HCT116 (cell line): ENCODE measurements at regions not wholly inside any gene's neighbourhood (a gene's known extent, or its start where the extent isn't known, plus 50 kb on each side); places are given as distances from the start of the nearest gene placed in this dataset.
A peak's percentile ranks its signal among the peaks of the same experiment; 100 is the strongest.

Experiments used
- ATAC-seq: fragments of 200-7000 bp; cut with Tn5 transposase; 2 replicates; pipeline ENCODE4 v1.9.1; 2020; ENCODE audit warnings: mild to moderate bottlenecking, moderate library complexity
- BruUV-seq: library from RNA; stranded (reverse); fragments of 400-500 nt; replicated peaks from 2 replicates; lab custom pipeline; 2021; lab: Mats Ljungman, UMichigan
- CTCF ChIA-PET: fragments of 300-600 bp; sonication (Branson Sonifier 250); formaldehyde crosslinking; loops from one replicate; lab custom pipeline; 2021; ENCODE audit warnings: antibody characterized with exemption; lab: Charles Lee
- POLR2A ChIA-PET: fragments of 300-600, 350-600 bp; sonication (Branson Sonifier 250); formaldehyde crosslinking; loops from one replicate; lab custom pipeline; 2021; ENCODE audit warnings: antibody characterized with exemption; lab: Charles Lee
- RAD21 ChIA-PET, 2 experiments: fragments of 300-600 bp; sonication (Branson Sonifier 250); formaldehyde crosslinking; loops; one replicate each; lab custom pipeline; 2023; ENCODE audit warnings: low total read pairs in 2 of 2; ENCODE audit not compliant: uncharacterized antibody in 2 of 2, unreplicated experiment in 2 of 2, low non-redundant PET in 1 of 2; lab: Charles Lee
- DNase-seq: peaks from one replicate; pipeline ENCODE4 v3.0.0-alpha.2; 2010; ENCODE audit warnings: low read depth, low spot score
- H2AFZ ChIP-seq: fragments of 200-600 bp; shearing (Covaris generic), sonication (generic); 2 replicates; pipeline ENCODE4 v1.6.1; 2017; ENCODE audit warnings: low read depth, mixed run types, mixed read lengths, antibody characterized with exemption, low read length; ENCODE audit not compliant: poor library complexity, severe bottlenecking
- H3K27ac ChIP-seq: 2 replicates; pipeline ENCODE4 v1.5.1; 2012; ENCODE audit warnings: low read depth, low read length
- H3K27me3 ChIP-seq: fragments of 200-600 bp; sonication (generic); 2 replicates; pipeline ENCODE4 v1.6.1; 2016; ENCODE audit warnings: mixed run types, low read length, mixed read lengths; ENCODE audit not compliant: insufficient read depth
- H3K36me3 ChIP-seq, 2 experiments: fragments of 200-500 bp in 1 of 2; fragments of 200-600 bp in 1 of 2; sonication (Bioruptor generic) in 1 of 2; sonication (generic) in 1 of 2; 2 replicates each; pipeline versions ENCODE4 v1.5.1 to v1.6.1; 2014 to 2016; ENCODE audit warnings: low read length in 2 of 2, inconsistent platforms in 1 of 2, mixed read lengths in 1 of 2, mixed run types in 1 of 2; ENCODE audit not compliant: insufficient read depth in 2 of 2, control insufficient read depth in 1 of 2
- H3K4me1 ChIP-seq, 2 experiments: fragments of 200-600 bp in 1 of 2; sonication (generic) in 1 of 2; 2 replicates each; pipeline versions ENCODE4 v1.5.1 to v1.6.1; 2012 to 2017; ENCODE audit warnings: low read length in 2 of 2, inconsistent platforms in 1 of 2, mild to moderate bottlenecking in 1 of 2, mixed read lengths in 1 of 2, mixed run types in 1 of 2, moderate library complexity in 1 of 2; ENCODE audit not compliant: insufficient read depth in 2 of 2, control insufficient read depth in 1 of 2
- H3K4me2 ChIP-seq: fragments of 200-600 bp; sonication (generic); 2 replicates; pipeline ENCODE4 v1.6.1; 2017; ENCODE audit warnings: mixed run types, low read length, mixed read lengths
- H3K4me3 ChIP-seq, 2 experiments: fragments of 200-600 bp in 1 of 2; sonication (generic) in 1 of 2; replicated peaks in 1 of 2; 2 replicates each; pipeline ENCODE4 v1.5.1; 2011 to 2016; ENCODE audit warnings: low read length in 2 of 2, control low read depth in 1 of 2, low read depth in 1 of 2, mild to moderate bottlenecking in 1 of 2, mixed read lengths in 1 of 2, mixed run types in 1 of 2
- H3K79me2 ChIP-seq: fragments of 200-600 bp; sonication (generic); 2 replicates; pipeline ENCODE4 v1.6.1; 2017; ENCODE audit warnings: mild to moderate bottlenecking, mixed run types, low read length, moderate library complexity, mixed read lengths; ENCODE audit not compliant: insufficient read depth
- H3K9ac ChIP-seq: fragments of 200-600 bp; sonication (generic); 2 replicates; pipeline ENCODE4 v1.6.1; 2016; ENCODE audit warnings: low read length, mixed read lengths
- H3K9me2 ChIP-seq: fragments of 200-600 bp; sonication (generic), shearing (Covaris generic); 2 replicates; pipeline ENCODE4 v1.6.1; 2017; ENCODE audit warnings: mixed run types, mild to moderate bottlenecking, moderate library complexity; ENCODE audit not compliant: insufficient read depth
- H3K9me3 ChIP-seq, 2 experiments: fragments of 200-500 bp in 1 of 2; fragments of 200-600 bp in 1 of 2; sonication (Bioruptor generic) in 1 of 2; sonication (generic) in 1 of 2; 2 replicates each; pipeline ENCODE4 v1.6.1; 2014 to 2017; ENCODE audit warnings: low read length in 2 of 2, mixed read lengths in 2 of 2, inconsistent platforms in 1 of 2, low read depth in 1 of 2, mild to moderate bottlenecking in 1 of 2, mixed run types in 1 of 2, moderate library complexity in 1 of 2; ENCODE audit not compliant: control insufficient read depth in 1 of 2, insufficient read depth in 1 of 2
- H4K20me1 ChIP-seq: fragments of 200-600 bp; sonication (generic), shearing (Covaris generic); 2 replicates; pipeline ENCODE4 v1.6.1; 2017; ENCODE audit warnings: mixed run types, mild to moderate bottlenecking, moderate library complexity; ENCODE audit not compliant: insufficient read depth
- CBX3 ChIP-seq: IDR thresholded peaks from 2 replicates; pipeline ENCODE4 v1.6.1; 2012; ENCODE audit warnings: low read depth
- CEBPB ChIP-seq: IDR thresholded peaks from 2 replicates; pipeline ENCODE4 v1.6.1; 2012; ENCODE audit warnings: low read depth
- EZH2 ChIP-seq: fragments of 200-600 bp; sonication (generic); IDR thresholded peaks from 2 replicates; pipeline ENCODE4 v1.6.1; 2017; ENCODE audit warnings: antibody characterized with exemption, mixed run types
- EZH2phosphoT487 ChIP-seq: fragments of 200-600 bp; IDR thresholded peaks from 2 replicates; pipeline ENCODE4 v1.6.1; 2018; ENCODE audit warnings: antibody characterized with exemption, borderline replicate concordance
- FOSL1 ChIP-seq: IDR thresholded peaks from 2 replicates; pipeline ENCODE4 v1.6.1; 2012; ENCODE audit warnings: low read depth
- JUND ChIP-seq: IDR thresholded peaks from 2 replicates; pipeline ENCODE4 v1.6.1; 2012
- POLR2A ChIP-seq: IDR thresholded peaks from 2 replicates; pipeline ENCODE4 v1.7.0; 2011; ENCODE audit warnings: borderline replicate concordance; ENCODE audit not compliant: insufficient read depth, insufficient read length; ENCODE audit errors: extremely low read depth
- POLR2AphosphoS5 ChIP-seq: IDR thresholded peaks from 2 replicates; pipeline ENCODE4 v1.6.1; 2011; ENCODE audit warnings: mild to moderate bottlenecking, low read depth, low read length, moderate library complexity
- RAD21 ChIP-seq: IDR thresholded peaks from 2 replicates; pipeline ENCODE4 v1.6.1; 2012; ENCODE audit warnings: low read depth, mild to moderate bottlenecking
- REST ChIP-seq: IDR thresholded peaks from 2 replicates; pipeline ENCODE4 v1.6.1; 2012; ENCODE audit warnings: low read depth
- SIN3A ChIP-seq: IDR thresholded peaks from 2 replicates; pipeline ENCODE4 v1.6.1; 2012; ENCODE audit warnings: low read depth
- SP1 ChIP-seq: IDR thresholded peaks from 2 replicates; pipeline ENCODE4 v1.6.1; 2012; ENCODE audit warnings: low read depth
- TCF7L2 ChIP-seq: IDR thresholded peaks from 2 replicates; pipeline ENCODE4 v1.7.0; 2011; ENCODE audit warnings: borderline replicate concordance, inconsistent platforms; ENCODE audit not compliant: insufficient read depth, insufficient read length; ENCODE audit errors: extremely low read depth
- ZBTB33 ChIP-seq: IDR thresholded peaks from 2 replicates; pipeline ENCODE4 v1.6.1; 2011; ENCODE audit warnings: mild to moderate bottlenecking, low read length, moderate library complexity; ENCODE audit not compliant: insufficient replicate concordance; ENCODE audit errors: extremely low read depth
- ZNF274 ChIP-seq: fragments of 200-500 bp; sonication (Bioruptor generic); IDR thresholded peaks from 2 replicates; pipeline ENCODE4 v1.6.1; 2014; ENCODE audit warnings: mild to moderate bottlenecking, low read depth, low read length, inconsistent platforms
- intact Hi-C: fragments of 100-400 bp; cut with micrococcal nuclease; formaldehyde crosslinking; loops from 2 replicates; pipeline ENCODE4 v1.10.0; 2022

GRCh38 chr12:88951177-88951576, 370.9 kb upstream of the KITLG start:
- no peak for TF ChIP-seq REST
- 0 out of 2 replicates have a peak, but pooled peaks have one; percentile 9 for TF ChIP-seq SP1
- CTCF ChIA-PET: no interaction called here
- H3K36me3 ChIP-seq: no peaks in the 10 kb centered on the region

GRCh38 chr12:88947486-88948043, 367.3 kb upstream of the KITLG start:
- POLR2A ChIA-PET: interaction anchor here (1.2 to 5.7 kb wide), 6 partner anchors 12 to 367 kb away, joined by 3 to 86 read pairs (median 10); partner anchors contain the start of gene KITLG
- Histone ChIP-seq H3K4me3 (no peak overlapping the region), H2AFZ (no peak overlapping the region), H3K36me3 (no peaks in the 10 kb centered on the region), H3K9ac (peak overlapping the region; percentile 54), H3K9me3 (no peaks in the 10 kb centered on the region), H3K79me2 (peaks cover 26% of the 10 kb centered on the region), H3K4me1 (peaks cover 82 to 88% of the 10 kb centered on the region in 2 experiments), H3K27ac (peak overlapping the region; percentile 87), H3K4me2 (peak overlapping the region; percentile 46), H4K20me1 (no peaks in the 10 kb centered on the region), H3K27me3 (no peaks in the 10 kb centered on the region), H3K9me2 (no peaks in the 10 kb centered on the region)
- RAD21 ChIA-PET: interaction anchor here in 1 of 2 experiments (1.3 kb wide), 1 partner anchor 13 kb away, joined by 3 read pairs; no protein-coding TSS in a partner anchor
- ATAC-seq (no peak), DNase-seq (no peak)
- no TSS peak for BruUV-seq
- CTCF ChIA-PET: interaction anchor here (1.0 to 3.6 kb wide), 8 partner anchors 10 to 370 kb away, joined by 3 to 36 read pairs (median 4); no protein-coding TSS in a partner anchor
- intact Hi-C loops: no loop called here
- TF ChIP-seq RAD21 (peak; percentile 44; the same call in 1 of the 2 replicates), EZH2 (no peak), ZBTB33 (no peak), POLR2A (no peak), SIN3A (no peak), JUND (no peak), CBX3 (peak; percentile 76), TCF7L2 (peak; percentile 53), EZH2phosphoT487 (no peak), FOSL1 (peak; percentile 31; the same call in 1 of the 2 replicates), ZNF274 (no peak), POLR2AphosphoS5 (peak; percentile 35; the same call in 1 of the 2 replicates), CEBPB (no peak)

More at GRCh38 chr12:88951177-88951576, 370.9 kb upstream of the KITLG start:
- Histone ChIP-seq H3K4me3 (no peak overlapping the region; a peak in 1 of 4 replicates), H3K4me2 (peak overlapping the region; percentile 57), H3K27me3 (no peaks in the 10 kb centered on the region), H3K9ac (peak overlapping the region; percentile 59), H3K27ac (peak overlapping the region; percentile 97), H3K9me2 (no peaks in the 10 kb centered on the region), H3K79me2 (peaks cover 24% of the 10 kb centered on the region; the same call in 1 of the 2 replicates), H3K4me1 (peaks cover 81 to 88% of the 10 kb centered on the region in 2 experiments), H3K9me3 (no peaks in the 10 kb centered on the region), H4K20me1 (no peaks in the 10 kb centered on the region), H2AFZ (no peak overlapping the region)
- ChIA-PET POLR2A (interaction anchor here (1.1 to 1.9 kb wide), 8 partner anchors 8 to 373 kb away, joined by 3 to 10 read pairs (median 6); partner anchors contain the start of gene KITLG), RAD21 (no interaction called here)
- intact Hi-C loops: no loop called here
- DNase-seq (no peak), ATAC-seq (no peak)
- no TSS peak for BruUV-seq
